Stomach (tissue), 8 donors: ENCODE measurements at regions not wholly inside any gene's neighbourhood (a gene's known extent, or its start where the extent isn't known, plus 50 kb on each side); places are given as distances from the start of the nearest gene placed in this dataset.

Source experiments
- DNase-seq, 2 donors: peaks; one replicate each; pipeline versions ENCODE4 v3.0.0 to v3.0.0-alpha.2; 2013 to 2019
- H3K27ac ChIP-seq, 5 donors: fragments of 200-600 bp in 4 of 5; sonication (generic) in 4 of 5; one replicate each; pipeline ENCODE4 v1.5.1; 2013 to 2019; ENCODE audit warnings: mild to moderate bottlenecking in 1 of 5, moderate library complexity in 1 of 5
- H3K27me3 ChIP-seq, 3 donors: fragments of 200-600 bp; sonication (generic); one replicate each; pipeline ENCODE4 v1.5.1; 2017 to 2019; ENCODE audit warnings: mixed run types in 1 of 3
- H3K36me3 ChIP-seq, 4 donors: fragments of 200-600 bp; sonication (generic); 1 replicate in 3 of 4; 2 replicates in 1 of 4; pipeline ENCODE4 v1.5.1; 2016 to 2019
- H3K4me1 ChIP-seq, 4 donors: fragments of 200-600 bp; sonication (generic); one replicate each; pipeline ENCODE4 v1.5.1; 2016 to 2019
- H3K4me3 ChIP-seq, 4 donors: fragments of 200-600 bp; sonication (generic) in 3 of 4; one replicate each; pipeline ENCODE4 v1.5.1; 2016 to 2019; ENCODE audit warnings: mild to moderate bottlenecking in 1 of 4
- H3K9me3 ChIP-seq, 4 donors: fragments of 200-600 bp; sonication (generic); one replicate each; pipeline ENCODE4 v1.5.1; 2016 to 2019
- EP300 ChIP-seq: sonication (generic); formaldehyde crosslinking; IDR thresholded peaks from one replicate; pipeline ENCODE4 v1.6.1; 2017; ENCODE audit warnings: antibody characterized with exemption
- POLR2A ChIP-seq, 4 donors: fragments of 450-650 bp; IDR thresholded peaks; one replicate each; pipeline ENCODE4 v1.6.1; 2016; ENCODE audit warnings: antibody characterized with exemption in 4 of 4, control low read depth in 2 of 4, mild to moderate bottlenecking in 1 of 4, moderate library complexity in 1 of 4
- POLR2AphosphoS5 ChIP-seq, 3 donors: sonication (generic); formaldehyde crosslinking; IDR thresholded peaks; one replicate each; pipeline ENCODE4 v1.6.1; 2016; ENCODE audit warnings: antibody characterized with exemption in 3 of 3
- whole genome bisulfite sequencing, 5 donors: extraction: QIAGEN DNeasy Blood & Tissue Kit in 3 of 5; methylation state at CpG; one replicate each; pipeline versions ENCODE4 v1.1.5 to v1.1.7; 2013 to 2018; 5-methylcytosine and 5-hydroxymethylcytosine counted together
- intact Hi-C: fragments of 100-400 bp; cut with DNase I; formaldehyde crosslinking; loops from one replicate; pipeline ENCODE4 v1.15.1; 2023; ENCODE audit warnings: low total_unique reads
- TF ChIP-seq, protein P1 (sequence below), 7 experiments: fragments of 450-650 bp in 4 of 7; fragments of 200-600 bp in 3 of 7; sonication (generic) in 3 of 7; IDR thresholded peaks; one replicate each; pipeline ENCODE4 v1.5.1; 2016 to 2019; ENCODE audit warnings: antibody characterized with exemption in 7 of 7, control low read depth in 2 of 7, mild to moderate bottlenecking in 1 of 7
- donor health status: healthy with polysubstance abuse.
- donor health status: Bipolar disorder and iron deficiency.
- donor health status: healthy.

DNA sequence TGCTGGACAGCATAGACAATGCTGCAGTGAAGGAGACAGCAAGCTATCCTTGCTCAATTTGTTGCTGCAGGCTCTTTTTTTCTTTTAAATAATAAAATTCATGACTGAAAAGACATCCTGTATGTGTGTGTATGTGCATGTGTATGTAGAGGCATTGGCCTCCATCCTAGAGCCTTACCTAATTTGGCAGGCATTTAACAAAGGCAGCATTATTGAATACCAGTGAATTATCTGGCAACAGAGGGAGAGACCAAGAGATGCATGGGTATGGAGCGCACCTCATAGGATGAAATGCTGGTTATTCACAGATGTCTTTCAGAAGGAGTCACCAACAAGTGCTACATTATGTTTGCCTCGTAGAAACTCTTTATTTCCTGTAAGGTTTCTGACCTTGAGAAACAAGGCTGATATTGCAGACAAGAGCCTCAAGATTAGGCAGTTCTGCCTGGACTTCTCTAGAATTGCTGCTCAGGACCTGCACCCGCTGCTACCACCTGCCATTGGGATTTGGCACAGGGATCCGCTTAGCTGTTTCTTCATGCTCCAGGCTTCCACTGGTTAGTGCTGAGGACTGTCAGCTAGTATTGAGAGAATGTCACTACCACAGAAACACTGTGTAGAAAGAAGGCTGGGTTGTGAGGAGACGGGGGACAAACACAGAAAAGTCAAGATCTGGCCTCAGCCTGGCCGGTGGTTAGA is 247.7 kb upstream of the RFX3 start:
- Histone ChIP-seq H3K9me3 (no peaks in the 10 kb centered on the region), H3K27me3 (no peaks in the 10 kb centered on the region), H3K36me3 (no peaks in the 10 kb centered on the region), H3K4me3 (no peak overlapping the region), H3K27ac (no peak overlapping the region), H3K4me1 (no peaks in the 10 kb centered on the region)
- TF ChIP-seq POLR2AphosphoS5 (IDR thresholded peaks at IDR 0.05): no peak
- no peak for TF ChIP-seq EP300
- TF ChIP-seq POLR2A (IDR thresholded peaks at IDR 0.05): no peak
- TF ChIP-seq, protein P1, sequence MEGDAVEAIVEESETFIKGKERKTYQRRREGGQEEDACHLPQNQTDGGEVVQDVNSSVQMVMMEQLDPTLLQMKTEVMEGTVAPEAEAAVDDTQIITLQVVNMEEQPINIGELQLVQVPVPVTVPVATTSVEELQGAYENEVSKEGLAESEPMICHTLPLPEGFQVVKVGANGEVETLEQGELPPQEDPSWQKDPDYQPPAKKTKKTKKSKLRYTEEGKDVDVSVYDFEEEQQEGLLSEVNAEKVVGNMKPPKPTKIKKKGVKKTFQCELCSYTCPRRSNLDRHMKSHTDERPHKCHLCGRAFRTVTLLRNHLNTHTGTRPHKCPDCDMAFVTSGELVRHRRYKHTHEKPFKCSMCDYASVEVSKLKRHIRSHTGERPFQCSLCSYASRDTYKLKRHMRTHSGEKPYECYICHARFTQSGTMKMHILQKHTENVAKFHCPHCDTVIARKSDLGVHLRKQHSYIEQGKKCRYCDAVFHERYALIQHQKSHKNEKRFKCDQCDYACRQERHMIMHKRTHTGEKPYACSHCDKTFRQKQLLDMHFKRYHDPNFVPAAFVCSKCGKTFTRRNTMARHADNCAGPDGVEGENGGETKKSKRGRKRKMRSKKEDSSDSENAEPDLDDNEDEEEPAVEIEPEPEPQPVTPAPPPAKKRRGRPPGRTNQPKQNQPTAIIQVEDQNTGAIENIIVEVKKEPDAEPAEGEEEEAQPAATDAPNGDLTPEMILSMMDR (IDR thresholded peaks at IDR 0.05): no peak
- no peak for DNase-seq
- intact Hi-C loops: no loop called here
- WGBS, 5 donors: 82 to 91% (median 88%) methylated on average over 6 of the region's 6 CpGs

GRCh38 chr9:3769646-3770045 is 243.8 kb upstream of the RFX3 start:
- WGBS, 5 donors: 14 to 23% (median 22%) methylated on average over 4 of the region's 4 CpGs

GRCh38 chr9:3768712-3769457 is 243.1 kb upstream of the RFX3 start:
- no peaks in the 10 kb centered on the region for H3K27me3 ChIP-seq
- H3K27ac ChIP-seq: peak overlapping the region in 3 of 5 donors; percentile 49 to 63 (median 63)
- intact Hi-C loops: no loop called here
- peak in 1 of 2 donors; percentile 14 for DNase-seq
- TF ChIP-seq EP300 (no peak), POLR2A (IDR thresholded peaks at IDR 0.05) (no peak), POLR2AphosphoS5 (IDR thresholded peaks at IDR 0.05) (peak in 2 of 3 donors; percentile 17 to 55)
- TF ChIP-seq, protein P1 (IDR thresholded peaks at IDR 0.05): no peak
- H3K36me3 ChIP-seq: no peaks in the 10 kb centered on the region
- WGBS, 5 donors: 66 to 81% (median 71%) methylated on average over 4 to 5 of the region's 5 CpGs
- no peak overlapping the region for H3K4me3 ChIP-seq
- no peaks in the 10 kb centered on the region for H3K9me3 ChIP-seq
- no peaks in the 10 kb centered on the region for H3K4me1 ChIP-seq

More at GRCh38 chr9:3769646-3770045, 243.8 kb upstream of the RFX3 start:
- Histone ChIP-seq H3K36me3 (no peaks in the 10 kb centered on the region), H3K27ac (peak overlapping the region in 3 of 5 donors; percentile 29 to 63 (median 63)), H3K4me1 (no peaks in the 10 kb centered on the region), H3K9me3 (no peaks in the 10 kb centered on the region), H3K27me3 (no peaks in the 10 kb centered on the region), H3K4me3 (no peak overlapping the region)
- TF ChIP-seq EP300 (no peak), POLR2A (IDR thresholded peaks at IDR 0.05) (no peak), POLR2AphosphoS5 (IDR thresholded peaks at IDR 0.05) (no peak)
- TF ChIP-seq, protein P1 (IDR thresholded peaks at IDR 0.05): no peak
- no peak for DNase-seq
- intact Hi-C loops: no loop called here

- no peaks in the 10 kb centered on the region for H3K27me3 ChIP-seq
- no peaks in the 10 kb centered on the region for H3K9me3 ChIP-seq
- WGBS, 5 donors: 79 to 88% (median 85%) methylated on average over 5 of the region's 5 CpGs
- H3K27ac ChIP-seq: peak overlapping the region in 3 of 5 donors; percentile 49 to 63 (median 63)
- no peaks in the 10 kb centered on the region for H3K4me1 ChIP-seq
- H3K36me3 ChIP-seq: no peaks in the 10 kb centered on the region
- TF ChIP-seq, protein P1 (IDR thresholded peaks at IDR 0.05): no peak
- TF ChIP-seq POLR2A (IDR thresholded peaks at IDR 0.05) (no peak), EP300 (no peak), POLR2AphosphoS5 (IDR thresholded peaks at IDR 0.05) (no peak)
- intact Hi-C loops: no loop called here
- no peak overlapping the region for H3K4me3 ChIP-seq
- no peak for DNase-seq
Observed at GRCh38 chr9:3768286-3768685, 242.5 kb upstream of the RFX3 start.
